Nephron progenitor cell (in vitro differentiated cells): ENCODE measurements at regions not wholly inside any gene's neighbourhood (a gene's known extent, or its start where the extent isn't known, plus 50 kb on each side); places are given as distances from the start of the nearest gene placed in this dataset.

Experiments used
- DNase-seq: peaks from one replicate; pipeline ENCODE4 v3.0.0; 2021
- H3K27ac Mint-ChIP-seq: 2 replicates; pipeline ENCODE4 v1.8.0; 2021; ENCODE audit warnings: mild to moderate bottlenecking, moderate library complexity, mixed read lengths
- H3K27me3 Mint-ChIP-seq: 2 replicates; pipeline ENCODE4 v1.8.0; 2021; ENCODE audit warnings: mild to moderate bottlenecking, low read depth, mixed read lengths; ENCODE audit not compliant: poor library complexity
- H3K36me3 Mint-ChIP-seq: 2 replicates; pipeline ENCODE4 v1.8.0; 2021; ENCODE audit warnings: low read depth, mixed read lengths
- H3K4me1 Mint-ChIP-seq: 2 replicates; pipeline ENCODE4 v1.8.0; 2021; ENCODE audit warnings: mixed read lengths
- H3K4me3 Mint-ChIP-seq: 2 replicates; pipeline ENCODE4 v1.8.0; 2021; ENCODE audit warnings: mild to moderate bottlenecking, moderate library complexity, mixed read lengths
- H3K9me3 Mint-ChIP-seq: 2 replicates; pipeline ENCODE4 v1.8.0; 2021; ENCODE audit warnings: mild to moderate bottlenecking, moderate library complexity, mixed read lengths
- TF ChIP-seq, protein P1 (sequence below): fragments of 200-600 bp; sonication (generic); IDR thresholded peaks from 2 replicates; pipeline ENCODE4 v1.5.0; 2021; ENCODE audit warnings: antibody characterized with exemption

DNA sequence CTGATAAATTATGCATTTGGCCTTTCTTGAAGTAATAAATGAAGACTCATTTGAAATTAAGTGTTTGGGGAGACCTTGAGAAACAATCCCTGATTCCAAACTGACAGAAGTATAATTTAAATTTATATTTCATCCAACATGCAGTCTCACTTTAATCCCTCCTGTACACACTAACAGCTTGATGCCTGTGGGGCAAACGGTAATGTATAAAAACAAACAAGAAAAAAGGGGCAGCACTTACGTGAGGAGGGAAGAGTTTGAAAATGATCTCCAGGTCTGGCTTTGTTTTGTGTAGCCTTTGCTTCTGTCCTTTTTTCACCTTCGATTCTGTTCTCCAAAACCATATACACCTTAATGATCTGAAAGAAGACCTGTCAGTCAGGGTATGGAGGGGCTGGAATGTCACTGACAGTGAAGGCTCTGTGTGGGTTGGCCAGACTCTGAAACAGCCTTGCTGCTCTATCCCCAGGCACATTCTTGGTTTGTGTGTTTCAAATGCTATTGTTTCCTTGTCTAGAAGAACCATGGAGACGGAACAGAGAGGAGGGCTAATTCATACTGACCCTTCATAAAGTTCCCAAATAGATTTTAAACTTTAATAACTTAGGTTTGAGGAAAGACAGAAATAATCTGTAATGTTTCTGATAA is 338.2 kb upstream of the WWC1 start:
- H3K9me3 Mint-ChIP-seq = peaks cover 34% of the 10 kb centered on the region
- H3K4me3 Mint-ChIP-seq = peak overlapping the region; percentile 24
- peaks cover 33% of the 10 kb centered on the region for H3K36me3 Mint-ChIP-seq
- H3K4me1 Mint-ChIP-seq = peaks cover 57% of the 10 kb centered on the region
- TF ChIP-seq, protein P1, sequence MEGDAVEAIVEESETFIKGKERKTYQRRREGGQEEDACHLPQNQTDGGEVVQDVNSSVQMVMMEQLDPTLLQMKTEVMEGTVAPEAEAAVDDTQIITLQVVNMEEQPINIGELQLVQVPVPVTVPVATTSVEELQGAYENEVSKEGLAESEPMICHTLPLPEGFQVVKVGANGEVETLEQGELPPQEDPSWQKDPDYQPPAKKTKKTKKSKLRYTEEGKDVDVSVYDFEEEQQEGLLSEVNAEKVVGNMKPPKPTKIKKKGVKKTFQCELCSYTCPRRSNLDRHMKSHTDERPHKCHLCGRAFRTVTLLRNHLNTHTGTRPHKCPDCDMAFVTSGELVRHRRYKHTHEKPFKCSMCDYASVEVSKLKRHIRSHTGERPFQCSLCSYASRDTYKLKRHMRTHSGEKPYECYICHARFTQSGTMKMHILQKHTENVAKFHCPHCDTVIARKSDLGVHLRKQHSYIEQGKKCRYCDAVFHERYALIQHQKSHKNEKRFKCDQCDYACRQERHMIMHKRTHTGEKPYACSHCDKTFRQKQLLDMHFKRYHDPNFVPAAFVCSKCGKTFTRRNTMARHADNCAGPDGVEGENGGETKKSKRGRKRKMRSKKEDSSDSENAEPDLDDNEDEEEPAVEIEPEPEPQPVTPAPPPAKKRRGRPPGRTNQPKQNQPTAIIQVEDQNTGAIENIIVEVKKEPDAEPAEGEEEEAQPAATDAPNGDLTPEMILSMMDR = no peak
- H3K27me3 Mint-ChIP-seq = no peaks in the 10 kb centered on the region
- DNase-seq = no peak
- peak overlapping the region; percentile 73 for H3K27ac Mint-ChIP-seq

DNA sequence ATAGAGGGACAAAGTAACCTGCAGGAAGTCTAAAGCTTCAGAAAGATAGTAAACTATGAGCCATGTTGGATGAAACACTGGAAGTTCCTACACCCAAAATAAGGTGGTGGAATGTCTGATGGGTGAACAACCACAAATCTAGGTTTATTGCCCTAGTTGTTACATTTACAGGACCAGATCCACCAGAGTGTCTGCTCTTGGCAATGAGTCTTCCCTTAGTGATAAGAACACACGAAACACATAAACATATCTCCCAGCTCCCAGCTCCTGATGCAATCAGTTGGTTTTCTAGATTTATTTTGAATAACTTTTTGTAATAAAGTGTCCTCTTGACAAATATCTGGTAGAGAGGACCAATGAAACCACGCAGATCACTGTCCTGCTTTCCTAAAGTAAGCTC is 329.7 kb upstream of the WWC1 start:
- Mint-ChIP-seq H3K27ac (no peak overlapping the region), H3K9me3 (peaks cover 43% of the 10 kb centered on the region), H3K4me3 (no peak overlapping the region), H3K36me3 (peaks cover 30% of the 10 kb centered on the region), H3K27me3 (no peaks in the 10 kb centered on the region), H3K4me1 (peaks cover 27% of the 10 kb centered on the region)
- TF ChIP-seq, protein P1 = no peak
- no peak for DNase-seq

DNA sequence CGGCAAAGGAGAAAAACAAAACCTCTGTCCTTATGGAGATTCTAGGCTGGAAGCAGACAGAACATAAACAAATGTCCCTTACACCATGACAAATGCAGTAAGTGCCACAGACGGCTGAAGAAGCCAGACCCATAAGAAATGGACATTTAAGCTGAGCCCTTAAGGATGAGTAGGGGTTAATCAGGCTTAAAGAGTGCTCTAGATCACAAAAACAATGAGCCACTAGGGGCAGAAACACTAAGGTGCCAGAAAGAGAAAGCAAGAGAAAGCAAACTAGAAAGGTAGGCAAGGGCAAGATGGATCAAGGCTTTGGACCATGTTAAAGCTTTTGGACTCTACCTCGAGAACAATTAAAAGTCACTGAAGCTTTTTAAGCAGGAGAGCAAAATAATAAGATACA is 326.9 kb upstream of the WWC1 start:
- Mint-ChIP-seq H3K9me3 (peaks cover 18% of the 10 kb centered on the region), H3K4me1 (peaks cover 51% of the 10 kb centered on the region), H3K36me3 (peaks cover 4% of the 10 kb centered on the region), H3K27me3 (peaks cover 2% of the 10 kb centered on the region), H3K27ac (peak overlapping the region; percentile 86), H3K4me3 (no peak overlapping the region)
- TF ChIP-seq, protein P1 = peak; percentile 40
- no peak for DNase-seq

DNA sequence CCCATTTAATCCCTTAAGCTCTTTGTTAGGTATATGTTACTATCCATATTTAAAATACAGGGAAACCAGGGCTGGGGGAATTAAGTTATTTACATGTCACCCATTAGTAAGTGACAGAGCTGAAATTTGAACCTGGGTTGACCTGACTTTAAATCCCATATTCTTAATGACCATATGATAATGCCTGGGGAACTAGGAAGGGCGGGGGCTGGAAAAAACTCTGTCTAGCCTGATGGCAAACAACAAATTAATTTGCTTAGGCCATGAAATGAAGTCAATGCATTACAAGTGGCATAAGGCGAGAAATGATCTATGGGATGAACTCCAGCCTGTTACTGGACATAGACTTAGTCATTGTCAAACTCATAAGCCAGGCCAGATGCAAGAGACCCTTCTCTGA is 325.7 kb upstream of the WWC1 start:
- H3K36me3 Mint-ChIP-seq = no peaks in the 10 kb centered on the region
- TF ChIP-seq, protein P1 = no peak
- H3K4me1 Mint-ChIP-seq = peaks cover 51% of the 10 kb centered on the region

DNA sequence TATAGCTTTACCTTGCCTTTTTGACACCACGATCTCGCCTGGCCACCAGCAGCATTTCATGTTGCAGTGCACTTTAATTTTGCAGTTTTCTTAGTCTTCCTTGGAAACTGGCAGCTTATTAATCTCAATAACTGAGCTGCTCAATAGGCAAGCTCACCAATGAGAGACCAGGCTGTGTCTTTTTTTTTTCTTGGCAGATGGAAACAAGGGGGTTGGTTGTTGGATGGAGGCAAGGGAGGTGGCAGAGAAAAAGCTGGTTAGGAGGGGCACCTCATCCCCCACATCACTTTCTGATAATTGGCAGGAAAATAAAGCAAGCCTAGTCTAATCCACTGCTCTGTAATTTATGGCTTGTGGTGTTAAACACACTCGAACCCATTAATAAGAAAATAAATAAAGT is 324.5 kb upstream of the WWC1 start:
- peak overlapping the region; percentile 21 for H3K4me3 Mint-ChIP-seq
- H3K9me3 Mint-ChIP-seq = peaks cover 4% of the 10 kb centered on the region
- peak overlapping the region; percentile 44 for H3K27ac Mint-ChIP-seq
- TF ChIP-seq, protein P1 = no peak
- no peaks in the 10 kb centered on the region for H3K36me3 Mint-ChIP-seq
- H3K27me3 Mint-ChIP-seq = peaks cover 2% of the 10 kb centered on the region
- no peak for DNase-seq
- H3K4me1 Mint-ChIP-seq = peaks cover 51% of the 10 kb centered on the region

More for the DNA sequence above, 325.7 kb upstream of the WWC1 start:
- peaks cover 12% of the 10 kb centered on the region for H3K9me3 Mint-ChIP-seq
- no peak overlapping the region for H3K4me3 Mint-ChIP-seq
- no peak for DNase-seq
- H3K27ac Mint-ChIP-seq = no peak overlapping the region
- H3K27me3 Mint-ChIP-seq = peaks cover 2% of the 10 kb centered on the region

DNA sequence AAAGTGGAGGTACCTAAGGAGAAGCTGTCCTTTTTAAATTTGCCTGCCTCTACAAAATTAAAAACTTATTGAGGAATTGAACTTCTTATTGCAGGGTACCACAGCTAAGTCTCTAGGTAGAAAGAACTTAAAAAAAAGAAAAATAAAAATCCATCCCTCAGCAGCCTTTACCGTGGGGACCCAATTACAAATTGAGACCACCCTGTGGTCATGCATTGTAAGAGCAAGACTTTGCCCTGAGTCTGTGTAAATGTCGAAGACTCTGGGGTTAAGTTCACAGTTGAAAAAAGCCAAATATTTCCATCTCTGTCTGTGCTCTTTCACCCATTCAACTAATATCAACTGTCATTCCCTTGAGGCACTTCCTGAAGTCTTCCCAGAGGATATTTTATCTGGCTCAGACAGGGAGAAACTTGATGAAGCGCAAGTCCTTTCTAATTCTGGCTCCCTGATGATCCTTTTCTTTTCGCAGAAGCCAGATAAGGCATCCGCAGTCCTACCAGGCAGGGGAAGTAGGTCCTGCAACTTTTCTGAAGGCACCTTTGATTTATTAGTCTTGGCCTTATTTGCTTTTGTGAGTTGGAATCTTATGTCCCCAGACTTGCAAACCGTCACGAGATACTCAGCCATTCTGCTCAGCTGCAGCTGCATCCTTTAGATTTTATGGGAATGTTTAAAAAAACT is 323.8 kb upstream of the WWC1 start:
- peak overlapping the region; percentile 80 for H3K27ac Mint-ChIP-seq

More for the DNA sequence above, 323.8 kb upstream of the WWC1 start:
- DNase-seq = no peak
- TF ChIP-seq, protein P1 = no peak
- Mint-ChIP-seq H3K4me3 (no peak overlapping the region), H3K4me1 (peaks cover 51% of the 10 kb centered on the region), H3K27me3 (peaks cover 2% of the 10 kb centered on the region), H3K36me3 (no peaks in the 10 kb centered on the region), H3K9me3 (peaks cover 4% of the 10 kb centered on the region)
